ENCODE measurements at regions not wholly inside any gene's neighbourhood (a gene's known extent, or its start where the extent isn't known, plus 50 kb on each side); places are given as distances from the start of the nearest gene placed in this dataset.
A peak's percentile ranks its signal among the peaks of the same experiment; 100 is the strongest.

DNA sequence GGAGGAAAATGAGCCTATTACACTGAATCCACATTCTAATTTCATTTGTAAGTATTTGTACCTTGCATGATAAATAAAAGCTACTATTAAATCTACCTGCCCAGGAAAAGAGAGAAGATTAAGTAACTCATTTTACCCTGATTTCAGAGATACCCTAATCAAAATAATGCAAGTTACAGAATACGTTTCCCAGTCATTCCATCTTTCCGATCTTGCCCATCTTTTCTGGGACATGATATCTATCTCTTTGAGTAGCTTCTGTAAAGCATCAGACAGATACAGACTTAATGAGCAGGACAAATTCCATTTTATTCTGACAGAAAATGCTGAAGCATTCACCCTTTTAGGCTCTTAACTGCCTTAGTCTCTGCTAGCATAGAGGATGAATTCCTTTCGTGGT is 56.6 kb downstream of the SPRY2 start:
- DNase-seq (ENCODE audit: low read depth): no peak

DNA sequence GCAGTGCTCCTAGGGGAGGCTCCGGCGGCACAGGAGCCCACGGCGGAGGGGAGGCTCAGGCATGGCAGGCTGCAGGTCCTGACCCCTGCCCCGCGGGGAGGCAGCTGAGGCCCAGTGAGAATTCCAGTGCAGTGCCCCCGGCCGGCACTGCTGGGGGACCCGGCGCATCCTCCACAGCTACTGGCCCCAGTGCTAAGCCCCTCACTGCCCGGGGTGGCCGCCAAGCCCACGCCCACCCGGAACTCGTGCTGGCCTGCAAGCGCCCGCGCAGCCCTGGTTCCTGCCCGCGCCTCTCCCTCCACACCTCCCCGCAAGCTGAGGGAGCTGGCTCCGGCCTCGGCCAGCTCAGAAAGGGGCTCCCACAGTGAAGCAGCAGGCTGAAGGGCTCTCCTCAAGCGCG is 62.2 kb downstream of the SPRY2 start:
- no peak for DNase-seq (ENCODE audit: low read depth)

GRCh38 chr13:80276371-80277289 is 64.3 kb downstream of the SPRY2 start:
- peak; percentile 46 for DNase-seq (ENCODE audit: low read depth)

GRCh38 chr13:80274643-80275042 is 66.3 kb downstream of the SPRY2 start:
- DNase-seq (ENCODE audit: low read depth): no peak

DNA sequence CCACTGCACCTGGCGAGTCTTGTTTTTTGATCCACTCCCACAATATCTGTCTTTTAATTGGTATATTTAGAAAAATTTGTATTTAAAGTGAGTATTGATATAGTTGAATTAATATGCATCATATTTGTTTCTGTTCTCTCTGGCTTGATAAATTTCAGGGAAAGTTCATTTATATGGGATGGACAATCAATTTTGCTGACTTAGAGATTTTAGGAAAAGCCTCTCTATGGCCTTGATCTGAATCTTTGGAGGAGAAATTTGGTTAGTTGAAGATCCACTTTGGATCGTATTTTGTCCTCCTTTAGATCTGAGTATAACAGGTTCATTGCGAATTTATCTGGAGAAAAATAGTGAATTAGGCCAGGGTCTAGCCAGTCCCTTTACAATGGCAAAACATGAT is 67.2 kb downstream of the SPRY2 start:
- no peak for DNase-seq (ENCODE audit: low read depth)

GRCh38 chr13:80265348-80265747 is 75.6 kb downstream of the SPRY2 start:
- no peak for DNase-seq (ENCODE audit: low read depth)

GRCh38 chr13:80263745-80264513 is 77.0 kb downstream of the SPRY2 start:
- no peak for DNase-seq (ENCODE audit: low read depth)

- no peak for DNase-seq (ENCODE audit: low read depth)
These were observed 78.8 kb downstream of the SPRY2 start for GRCh38 chr13:80262051-80262695.

DNA sequence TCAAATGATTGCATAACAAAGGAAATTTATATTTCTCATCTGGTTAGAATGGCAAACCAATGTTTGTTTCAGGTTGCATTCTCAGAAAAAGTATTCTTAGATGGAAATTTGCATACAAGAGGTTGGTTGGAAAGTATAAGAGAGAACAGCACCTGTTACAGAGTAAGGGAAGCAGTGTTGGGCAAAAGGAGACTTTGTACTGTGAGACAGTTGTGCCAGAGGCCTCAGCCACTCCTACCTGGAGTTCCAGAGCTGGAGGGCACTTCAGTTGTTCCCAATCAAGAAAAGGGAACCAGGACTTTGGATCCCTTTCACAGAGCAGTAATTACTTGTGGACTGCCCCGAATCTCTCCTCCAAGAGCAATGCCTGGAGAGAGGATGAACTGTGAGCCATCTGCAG is 81.8 kb downstream of the SPRY2 start:
- DNase-seq (ENCODE audit: low read depth): no peak

- DNase-seq (ENCODE audit: low read depth): no peak
These were observed 84.5 kb downstream of the SPRY2 start for GRCh38 chr13:80256352-80256932.

DNA sequence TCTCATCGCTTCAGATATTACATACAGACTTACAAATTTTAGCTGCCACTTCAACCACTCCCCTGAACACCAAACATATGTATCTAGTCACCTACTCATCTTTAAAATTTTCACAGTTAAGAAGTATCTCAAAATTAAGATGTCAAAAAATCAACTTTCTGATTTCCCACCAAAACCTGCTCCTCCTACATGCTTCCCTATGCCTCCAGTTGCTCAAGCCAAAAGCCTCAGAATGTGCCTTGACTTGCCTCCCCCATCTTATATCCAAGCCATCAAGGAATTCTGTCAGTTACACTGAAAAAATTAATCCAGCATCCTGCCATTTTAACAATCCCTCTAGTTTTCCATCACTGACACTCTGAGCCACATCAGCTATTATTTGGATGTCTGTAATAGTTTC is 85.0 kb downstream of the SPRY2 start:
- no peak for DNase-seq (ENCODE audit: low read depth)

DNA sequence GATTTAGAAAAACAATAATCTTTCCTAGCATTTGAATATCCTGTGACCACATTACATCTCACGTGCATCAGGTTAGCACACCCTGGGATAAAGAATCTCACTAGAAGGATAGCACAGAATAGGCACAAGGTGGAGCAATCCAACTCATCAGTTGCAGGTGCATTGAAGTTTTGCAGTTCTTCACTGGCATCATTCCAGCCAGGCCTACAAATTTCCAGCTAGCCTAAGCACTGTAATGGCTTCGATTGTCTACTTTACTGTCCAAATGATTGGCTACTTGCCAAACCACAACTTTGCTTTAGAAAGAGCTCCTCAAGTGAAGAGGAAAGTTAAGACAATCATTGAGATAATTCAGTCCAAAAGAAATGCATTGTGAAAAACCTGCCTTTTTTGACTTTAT is 89.5 kb downstream of the SPRY2 start:
- peak; percentile 69 for DNase-seq (ENCODE audit: low read depth)

DNA sequence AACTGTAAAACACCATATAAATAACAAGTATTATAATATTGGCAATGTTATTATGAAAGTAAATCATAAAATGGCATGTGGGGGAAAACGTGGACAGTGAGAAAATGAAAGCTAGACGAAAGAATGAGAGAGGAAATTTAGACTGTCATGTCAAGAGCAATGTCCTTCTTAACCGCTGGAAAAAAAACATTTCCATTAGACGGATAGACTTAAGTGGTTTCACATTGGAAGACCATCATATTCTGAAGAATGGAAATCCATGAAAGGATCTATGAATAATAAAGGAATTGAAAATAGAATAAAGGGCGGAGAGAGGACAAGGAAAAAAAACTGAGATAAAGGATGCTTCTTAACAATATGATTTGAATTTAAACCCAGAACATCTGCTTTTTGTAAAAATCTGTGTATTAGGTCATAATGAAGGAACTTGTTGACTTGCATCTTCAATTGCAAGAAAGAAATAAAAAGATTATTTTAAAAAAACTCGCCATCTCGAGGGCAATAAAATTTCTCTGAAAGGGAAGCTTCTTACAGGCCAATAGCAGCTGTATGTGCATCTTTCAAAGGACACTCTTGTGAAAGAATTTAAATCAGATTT is 90.6 kb downstream of the SPRY2 start:
- DNase-seq (ENCODE audit: low read depth): peak; percentile 49

GRCh38 chr13:80249516-80250212 is 91.3 kb downstream of the SPRY2 start:
- no peak for DNase-seq (ENCODE audit: low read depth)

DNA sequence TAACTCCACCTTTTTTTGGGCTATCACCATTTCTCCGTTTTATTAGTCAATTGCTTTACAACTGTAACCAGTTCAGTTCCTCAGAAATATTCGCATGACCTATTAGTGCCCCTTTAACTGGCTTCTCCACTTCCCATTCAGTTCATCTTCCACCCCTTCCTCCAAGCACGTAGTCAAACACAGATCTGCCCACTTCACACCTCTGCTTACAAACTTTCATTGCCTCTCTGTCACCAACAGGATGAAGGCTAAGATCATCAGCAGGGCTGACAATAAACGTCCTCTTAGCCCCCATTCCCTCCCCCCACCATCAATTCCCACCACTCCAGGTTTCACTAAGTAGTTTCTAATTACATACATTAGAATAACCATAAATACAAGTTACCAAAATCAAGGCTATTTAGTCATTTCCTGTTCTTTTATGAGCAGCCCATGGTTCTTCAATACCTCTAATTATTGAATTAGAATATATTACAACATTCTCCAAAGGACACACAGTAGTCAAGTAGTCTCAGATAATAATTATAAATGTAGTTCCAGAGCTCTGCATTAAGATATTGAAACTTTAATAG is 95.7 kb downstream of the SPRY2 start:
- no peak for DNase-seq (ENCODE audit: low read depth)

- no peak for DNase-seq (ENCODE audit: low read depth)
These were observed 96.4 kb downstream of the SPRY2 start for GRCh38 chr13:80244574-80244973.

- no peak for DNase-seq (ENCODE audit: low read depth)
These were observed 98.0 kb downstream of the SPRY2 start for GRCh38 chr13:80242728-80243427.

DNA sequence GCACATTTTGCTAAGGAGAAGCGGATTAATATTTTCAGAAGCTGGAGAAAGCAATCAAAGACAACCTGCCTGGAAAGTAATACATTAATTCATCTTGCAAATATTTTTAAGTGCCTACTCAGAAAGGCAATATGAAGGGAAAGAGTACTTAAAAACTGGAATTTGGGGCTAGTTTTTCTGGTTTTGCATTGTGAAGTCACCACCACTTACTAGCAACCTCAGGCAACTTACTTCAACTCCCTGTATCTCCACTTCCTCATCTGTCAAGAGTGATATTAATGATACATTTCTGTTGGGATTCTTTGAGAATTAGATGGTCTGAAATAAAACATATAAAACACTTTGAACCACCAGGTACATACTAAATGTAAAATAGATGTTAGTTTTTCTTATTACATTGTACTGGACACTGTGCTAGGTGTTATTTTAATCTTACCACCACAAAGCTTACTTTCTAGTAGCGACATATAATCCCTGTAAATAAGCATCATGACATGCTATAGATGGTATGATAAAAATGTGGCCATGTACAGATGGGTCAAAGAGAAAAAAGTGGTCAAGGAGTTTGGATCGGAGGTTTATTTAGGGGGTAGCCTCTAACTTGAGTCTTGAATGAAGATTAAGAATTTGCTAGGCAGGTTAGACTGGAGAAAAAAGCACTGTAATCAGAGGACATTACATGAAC is 101.2 kb downstream of the SPRY2 start:
- peak; percentile 17 for DNase-seq (ENCODE audit: low read depth)

DNA sequence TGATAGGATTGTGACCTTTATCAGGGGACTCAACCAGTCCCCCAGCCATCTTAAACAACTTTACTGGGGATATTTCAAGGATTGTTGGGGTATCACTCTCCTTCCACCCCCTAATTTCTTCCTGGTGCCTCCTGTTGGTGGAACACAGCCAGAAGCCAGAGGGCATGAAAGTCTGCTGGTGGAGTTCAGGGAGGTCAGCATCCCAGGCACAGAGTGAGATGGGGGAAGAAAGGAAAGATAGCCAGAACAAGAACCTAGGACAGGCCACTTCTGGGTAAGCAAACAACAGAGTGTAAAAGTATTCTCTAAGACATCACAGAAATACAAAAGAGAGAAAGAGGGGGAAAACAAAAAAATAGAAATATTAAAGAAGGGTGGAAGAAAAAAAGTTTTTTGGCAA is 101.8 kb downstream of the SPRY2 start:
- DNase-seq (ENCODE audit: low read depth): no peak
